Keratinocyte (primary cell): ENCODE measurements at regions not wholly inside any gene's neighbourhood (a gene's known extent, or its start where the extent isn't known, plus 50 kb on each side); places are given as distances from the start of the nearest gene placed in this dataset.

Experiments
- DNase-seq: peaks from one replicate; pipeline ENCODE4 v3.0.0-alpha.2; 2011; ENCODE audit warnings: low read depth, missing footprints, low spot score
- FAIRE-seq: peaks from 2 replicates; lab custom pipeline; 2011; peaks lifted over from hg19 to GRCh38; lab: Jason Lieb, UNC
- H2AFZ ChIP-seq: 2 replicates; pipeline ENCODE4 v1.6.0; 2012; ENCODE audit warnings: low read length, control low read depth, inconsistent platforms; ENCODE audit not compliant: control insufficient read depth
- H3K27ac ChIP-seq: 2 replicates; pipeline ENCODE4 v1.5.1; 2011; ENCODE audit warnings: low read length; ENCODE audit not compliant: control insufficient read depth, insufficient read depth
- H3K27me3 ChIP-seq: 3 replicates; pipeline ENCODE4 v1.6.0; 2011; ENCODE audit warnings: low read length; ENCODE audit not compliant: control insufficient read depth, insufficient read depth; ENCODE audit errors: extremely low read depth
- H3K36me3 ChIP-seq, 2 experiments: 2 replicates in 1 of 2; 3 replicates in 1 of 2; pipeline ENCODE4 v1.5.1; 2011; ENCODE audit warnings: low read length in 2 of 2, mild to moderate bottlenecking in 1 of 2; ENCODE audit not compliant: control insufficient read depth in 2 of 2, insufficient read depth in 2 of 2; ENCODE audit errors: extremely low read depth in 1 of 2
- H3K4me1 ChIP-seq: 3 replicates; pipeline ENCODE4 v1.5.1; 2011; ENCODE audit warnings: low read length; ENCODE audit not compliant: control insufficient read depth, insufficient read depth; ENCODE audit errors: extremely low read depth
- H3K4me2 ChIP-seq: 3 replicates; pipeline ENCODE4 v1.6.0; 2011; ENCODE audit warnings: low read depth, low read length; ENCODE audit not compliant: control insufficient read depth, insufficient read depth; ENCODE audit errors: extremely low read depth
- H3K4me3 ChIP-seq, 3 experiments: fragments of 200-600 bp in 1 of 3; sonication (generic) in 1 of 3; 2 replicates in 2 of 3; 3 replicates in 1 of 3; pipeline ENCODE4 v1.5.1; 2011 to 2016; ENCODE audit warnings: low read length in 3 of 3, mild to moderate bottlenecking in 3 of 3, control low read depth in 2 of 3, inconsistent platforms in 1 of 3, low read depth in 1 of 3, mixed read lengths in 1 of 3, mixed run types in 1 of 3, moderate library complexity in 1 of 3; ENCODE audit not compliant: control insufficient read depth in 2 of 3, insufficient read depth in 2 of 3; ENCODE audit errors: extremely low read depth in 1 of 3
- H3K79me2 ChIP-seq: 2 replicates; pipeline ENCODE4 v1.6.0; 2012; ENCODE audit warnings: low read length; ENCODE audit not compliant: control insufficient read depth, insufficient read depth
- H3K9ac ChIP-seq: 3 replicates; pipeline ENCODE4 v1.6.0; 2011; ENCODE audit warnings: low read length; ENCODE audit not compliant: control insufficient read depth, insufficient read depth; ENCODE audit errors: extremely low read depth
- H3K9me1 ChIP-seq: 3 replicates; pipeline ENCODE4 v1.6.0; 2011; ENCODE audit warnings: low read length; ENCODE audit not compliant: control insufficient read depth, insufficient read depth; ENCODE audit errors: extremely low read depth
- H3K9me3 ChIP-seq: 2 replicates; pipeline ENCODE4 v1.5.1; 2012; ENCODE audit warnings: low read depth, low read length; ENCODE audit not compliant: control insufficient read depth
- H4K20me1 ChIP-seq: 3 replicates; pipeline ENCODE4 v1.6.0; 2011; ENCODE audit warnings: low read length; ENCODE audit not compliant: control insufficient read depth, insufficient read depth; ENCODE audit errors: extremely low read depth
- EZH2 ChIP-seq: IDR thresholded peaks from one replicate; pipeline ENCODE4 v1.6.1; 2012; ENCODE audit warnings: inconsistent platforms, mild to moderate bottlenecking, low read length, moderate library complexity
- dilution Hi-C: fragments of 300-500 bp; cut with MboI; formaldehyde crosslinking; loops from one replicate; pipeline ENCODE4 v1.7.0; 2020; ENCODE audit warnings: low sequenced_read_pairs; ENCODE audit not compliant: extremely low pct_ligation_motif_present
- TF ChIP-seq, protein P1 (sequence below), 3 experiments: IDR thresholded peaks in 1 of 3; conservative IDR thresholded peaks in 1 of 3; optimal IDR thresholded peaks in 1 of 3; 2 replicates in 2 of 3; 3 replicates in 1 of 3; pipeline versions ENCODE3 to v1.5.1; 2011; ENCODE audit warnings: low read length in 3 of 3, mild to moderate bottlenecking in 3 of 3, moderate library complexity in 2 of 3, control low read depth in 1 of 3, inconsistent platforms in 1 of 3; ENCODE audit not compliant: insufficient read depth in 2 of 3; ENCODE audit errors: extremely low read depth in 1 of 3

DNA sequence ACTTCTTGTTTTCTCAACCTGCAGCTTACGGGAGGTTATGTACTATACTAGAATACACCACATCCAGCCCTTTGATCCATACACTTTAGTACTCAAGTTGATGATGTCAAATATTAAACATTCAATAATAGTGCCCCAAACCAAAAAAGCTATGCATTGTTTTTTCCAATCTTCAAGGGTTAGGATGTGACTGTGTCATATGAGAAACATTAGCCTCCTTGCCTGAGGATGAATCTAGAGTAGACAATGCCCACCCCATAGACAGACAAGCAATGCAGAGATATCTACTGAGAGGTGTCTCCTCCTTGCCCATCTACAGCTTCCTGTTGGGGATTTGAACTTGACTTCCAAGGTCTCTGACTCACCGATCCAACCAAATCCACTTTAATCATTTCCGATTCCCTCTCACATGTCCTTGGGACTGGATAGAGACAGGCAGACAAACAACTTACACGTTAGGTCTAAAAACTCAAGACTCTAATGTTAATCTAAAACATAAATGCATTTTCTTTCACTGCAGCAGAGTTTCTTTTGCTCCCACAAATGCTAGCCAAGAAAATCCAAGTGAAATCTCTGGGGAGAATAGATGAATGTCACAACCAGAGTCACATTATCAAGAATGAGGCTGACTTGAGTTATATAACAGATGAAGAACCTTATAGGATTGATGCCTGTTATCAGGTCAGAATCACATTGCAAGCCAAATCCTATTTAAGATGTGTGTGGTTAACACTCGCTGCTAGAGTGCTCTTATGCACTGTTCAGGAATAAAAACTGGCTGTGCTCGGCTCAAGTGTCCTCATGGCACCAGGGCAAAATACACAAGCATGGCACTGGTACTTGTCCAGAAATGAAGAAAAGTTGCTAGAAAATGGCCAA, 75.5 kb upstream of the TNFAIP3 start:
- Histone ChIP-seq H3K4me1 (peaks cover 7% of the 10 kb centered on the region), H3K9ac (no peak overlapping the region), H3K79me2 (no peaks in the 10 kb centered on the region), H3K4me3 (no peak overlapping the region), H3K9me3 (no peaks in the 10 kb centered on the region), H3K9me1 (no peaks in the 10 kb centered on the region), H3K36me3 (no peaks in the 10 kb centered on the region), H2AFZ (no peak overlapping the region), H3K27me3 (no peaks in the 10 kb centered on the region), H3K27ac (no peak overlapping the region), H3K4me2 (no peak overlapping the region), H4K20me1 (no peaks in the 10 kb centered on the region)
- FAIRE-seq (no peak), DNase-seq (no peak)
- dilution Hi-C loops: no loop called here
- no peak for TF ChIP-seq EZH2
- TF ChIP-seq, protein P1, sequence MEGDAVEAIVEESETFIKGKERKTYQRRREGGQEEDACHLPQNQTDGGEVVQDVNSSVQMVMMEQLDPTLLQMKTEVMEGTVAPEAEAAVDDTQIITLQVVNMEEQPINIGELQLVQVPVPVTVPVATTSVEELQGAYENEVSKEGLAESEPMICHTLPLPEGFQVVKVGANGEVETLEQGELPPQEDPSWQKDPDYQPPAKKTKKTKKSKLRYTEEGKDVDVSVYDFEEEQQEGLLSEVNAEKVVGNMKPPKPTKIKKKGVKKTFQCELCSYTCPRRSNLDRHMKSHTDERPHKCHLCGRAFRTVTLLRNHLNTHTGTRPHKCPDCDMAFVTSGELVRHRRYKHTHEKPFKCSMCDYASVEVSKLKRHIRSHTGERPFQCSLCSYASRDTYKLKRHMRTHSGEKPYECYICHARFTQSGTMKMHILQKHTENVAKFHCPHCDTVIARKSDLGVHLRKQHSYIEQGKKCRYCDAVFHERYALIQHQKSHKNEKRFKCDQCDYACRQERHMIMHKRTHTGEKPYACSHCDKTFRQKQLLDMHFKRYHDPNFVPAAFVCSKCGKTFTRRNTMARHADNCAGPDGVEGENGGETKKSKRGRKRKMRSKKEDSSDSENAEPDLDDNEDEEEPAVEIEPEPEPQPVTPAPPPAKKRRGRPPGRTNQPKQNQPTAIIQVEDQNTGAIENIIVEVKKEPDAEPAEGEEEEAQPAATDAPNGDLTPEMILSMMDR (optimal IDR thresholded peaks at IDR 0.05 in 1 of 3, IDR thresholded peaks at IDR 0.05 in 1 of 3, conservative IDR thresholded peaks at IDR 0.05 in 1 of 3; ENCODE audit: extremely low read depth in 1 of 3, insufficient read depth in 2 of 3, low read length in 3 of 3): no peak

DNA sequence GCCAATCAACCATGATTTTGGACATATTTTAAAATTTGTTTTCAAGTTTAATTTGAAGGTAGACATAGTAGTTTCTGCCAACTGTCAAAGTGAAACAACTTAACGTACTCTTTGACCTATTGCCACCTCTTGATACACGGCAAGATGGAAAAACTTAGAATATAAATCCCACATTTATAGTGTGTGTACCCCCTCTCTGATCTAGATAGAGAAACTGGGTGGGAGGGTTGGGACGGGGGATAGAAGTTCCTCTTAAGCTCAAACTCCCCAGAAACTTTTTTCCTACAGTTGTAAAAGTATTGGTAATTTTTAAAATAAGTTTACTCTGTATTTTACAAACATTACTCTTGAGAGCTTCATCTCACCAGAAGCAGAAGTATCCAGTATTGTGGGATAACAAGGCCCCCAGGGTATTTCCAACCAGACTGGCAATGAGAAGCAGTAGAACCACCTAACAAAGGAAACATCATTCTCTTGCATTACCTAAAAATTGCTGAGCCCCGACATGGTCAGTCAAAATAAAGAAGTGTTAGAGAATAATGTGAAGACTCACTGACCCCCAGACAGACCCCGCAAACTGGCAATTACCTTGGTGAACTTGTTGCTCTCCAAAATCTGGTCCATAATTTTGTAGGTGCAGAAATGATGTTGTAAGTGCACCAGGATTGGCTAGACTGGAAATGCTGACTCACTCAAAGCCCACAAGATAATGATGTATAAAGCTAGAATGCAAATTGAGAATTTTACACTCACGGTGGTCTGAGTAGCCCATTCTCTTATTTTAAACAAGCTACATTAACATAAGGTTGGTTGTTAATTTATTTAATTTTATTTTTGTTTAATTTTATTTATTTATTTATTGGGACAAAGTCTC, 74.7 kb upstream of the TNFAIP3 start:
- no peak for TF ChIP-seq EZH2
- TF ChIP-seq, protein P1 (optimal IDR thresholded peaks at IDR 0.05 in 1 of 3, IDR thresholded peaks at IDR 0.05 in 1 of 3, conservative IDR thresholded peaks at IDR 0.05 in 1 of 3; ENCODE audit: extremely low read depth in 1 of 3, insufficient read depth in 2 of 3, low read length in 3 of 3): no peak
- Histone ChIP-seq H4K20me1 (no peaks in the 10 kb centered on the region), H3K4me2 (no peak overlapping the region), H3K9me3 (no peaks in the 10 kb centered on the region), H3K9ac (no peak overlapping the region), H3K27ac (no peak overlapping the region), H3K4me1 (peaks cover 7% of the 10 kb centered on the region), H2AFZ (no peak overlapping the region), H3K9me1 (no peaks in the 10 kb centered on the region), H3K4me3 (no peak overlapping the region), H3K79me2 (no peaks in the 10 kb centered on the region), H3K27me3 (no peaks in the 10 kb centered on the region), H3K36me3 (no peaks in the 10 kb centered on the region)
- DNase-seq: no peak
- FAIRE-seq: no peak
- dilution Hi-C loops: no loop called here
